Progenitor cell of endocrine pancreas (in vitro differentiated cells): ENCODE measurements at regions not wholly inside any gene's neighbourhood (a gene's known extent, or its start where the extent isn't known, plus 50 kb on each side); places are given as distances from the start of the nearest gene placed in this dataset.

Experiments
- DNase-seq: peaks from one replicate; pipeline ENCODE4 v3.0.0; 2021; ENCODE audit warnings: low spot score; ENCODE audit not compliant: unreplicated experiment
- H3K27ac Mint-ChIP-seq: 2 replicates; pipeline ENCODE4 v1.8.0; 2021; ENCODE audit warnings: mild to moderate bottlenecking, moderate library complexity, mixed read lengths
- H3K27me3 Mint-ChIP-seq: 2 replicates; pipeline ENCODE4 v1.8.0; 2021; ENCODE audit warnings: mixed read lengths
- H3K36me3 Mint-ChIP-seq: 2 replicates; pipeline ENCODE4 v1.8.0; 2022; ENCODE audit warnings: mixed read lengths; ENCODE audit not compliant: insufficient read depth
- H3K4me1 Mint-ChIP-seq: 2 replicates; pipeline ENCODE4 v1.8.0; 2021; ENCODE audit warnings: low read depth, mixed read lengths
- H3K4me3 Mint-ChIP-seq: 2 replicates; pipeline ENCODE4 v1.8.0; 2021; ENCODE audit warnings: low read depth, mild to moderate bottlenecking, moderate library complexity, mixed read lengths
- H3K9me3 Mint-ChIP-seq: 2 replicates; pipeline ENCODE4 v1.8.0; 2021; ENCODE audit warnings: low read depth, mixed read lengths
- CTCF ChIP-seq: fragments of 200-600 bp; sonication (generic); IDR thresholded peaks from one replicate; pipeline ENCODE4 v1.5.0; 2021; ENCODE audit warnings: antibody characterized with exemption, mild to moderate bottlenecking; ENCODE audit not compliant: unreplicated experiment

GRCh38 chr17:11056926-11057325 is 184.1 kb upstream of the SHISA6 start:
- no peaks in the 10 kb centered on the region for H3K4me1 Mint-ChIP-seq
- H3K36me3 Mint-ChIP-seq = no peaks in the 10 kb centered on the region
- no peaks in the 10 kb centered on the region for H3K27me3 Mint-ChIP-seq
- H3K9me3 Mint-ChIP-seq = peaks cover 5% of the 10 kb centered on the region
- no peak for DNase-seq
- no peak for TF ChIP-seq CTCF
- no peak overlapping the region for H3K4me3 Mint-ChIP-seq
- H3K27ac Mint-ChIP-seq = no peak overlapping the region

GRCh38 chr17:11053846-11054245 is 187.2 kb upstream of the SHISA6 start:
- Mint-ChIP-seq H3K27me3 (no peaks in the 10 kb centered on the region), H3K4me3 (no peak overlapping the region), H3K9me3 (no peaks in the 10 kb centered on the region), H3K4me1 (no peaks in the 10 kb centered on the region), H3K36me3 (no peaks in the 10 kb centered on the region), H3K27ac (no peak overlapping the region)
- no peak for DNase-seq
- TF ChIP-seq CTCF = no peak

GRCh38 chr17:11049539-11049938 is 191.5 kb upstream of the SHISA6 start:
- Mint-ChIP-seq H3K9me3 (no peaks in the 10 kb centered on the region), H3K36me3 (no peaks in the 10 kb centered on the region), H3K4me3 (no peak overlapping the region), H3K4me1 (no peaks in the 10 kb centered on the region), H3K27me3 (peaks cover 2% of the 10 kb centered on the region), H3K27ac (no peak overlapping the region)
- DNase-seq = no peak
- no peak for TF ChIP-seq CTCF

- TF ChIP-seq CTCF = no peak
- Mint-ChIP-seq H3K4me1 (no peaks in the 10 kb centered on the region), H3K36me3 (no peaks in the 10 kb centered on the region), H3K27me3 (peaks cover 2% of the 10 kb centered on the region), H3K4me3 (no peak overlapping the region), H3K27ac (no peak overlapping the region), H3K9me3 (no peaks in the 10 kb centered on the region)
- no peak for DNase-seq
Measured at GRCh38 chr17:11047228-11047627, 193.8 kb upstream of the SHISA6 start.

- TF ChIP-seq CTCF = no peak
- H3K9me3 Mint-ChIP-seq = peaks cover 12% of the 10 kb centered on the region
Measured at GRCh38 chr17:11039342-11039741, 201.5 kb upstream of the PIRT start.

More at GRCh38 chr17:11039342-11039741, 201.5 kb upstream of the PIRT start:
- no peaks in the 10 kb centered on the region for H3K4me1 Mint-ChIP-seq
- no peak for DNase-seq
- H3K27ac Mint-ChIP-seq = no peak overlapping the region
- no peak overlapping the region for H3K4me3 Mint-ChIP-seq
- no peaks in the 10 kb centered on the region for H3K27me3 Mint-ChIP-seq
- H3K36me3 Mint-ChIP-seq = no peaks in the 10 kb centered on the region
